KMS-11 (cell line): ENCODE measurements at regions not wholly inside any gene's neighbourhood (a gene's known extent, or its start where the extent isn't known, plus 50 kb on each side); places are given as distances from the start of the nearest gene placed in this dataset.

ENCODE experiments used
- H2AFZ ChIP-seq: fragments of 200-600 bp; sonication (generic); 2 replicates; pipeline ENCODE4 v1.6.1; 2016; ENCODE audit warnings: antibody characterized with exemption, mixed run types, low read depth
- H3K27ac ChIP-seq: fragments of 200-600 bp; sonication (generic); 2 replicates; pipeline ENCODE4 v1.6.1; 2016; ENCODE audit warnings: mild to moderate bottlenecking, mixed run types
- H3K27me3 ChIP-seq: fragments of 200-600 bp; sonication (generic); 2 replicates; pipeline ENCODE4 v1.6.1; 2017; ENCODE audit warnings: mild to moderate bottlenecking, low read depth, mixed run types, moderate library complexity; ENCODE audit not compliant: insufficient read depth
- H3K36me3 ChIP-seq: fragments of 200-600 bp; sonication (generic); 2 replicates; pipeline ENCODE4 v1.6.1; 2017; ENCODE audit warnings: mild to moderate bottlenecking, mixed run types; ENCODE audit not compliant: insufficient read depth
- H3K4me1 ChIP-seq: fragments of 200-600 bp; sonication (generic); 2 replicates; pipeline ENCODE4 v1.6.1; 2016; ENCODE audit warnings: mild to moderate bottlenecking, low read depth, mixed run types; ENCODE audit not compliant: poor library complexity, severe bottlenecking
- H3K4me2 ChIP-seq: fragments of 200-600 bp; sonication (generic); 2 replicates; pipeline ENCODE4 v1.7.0; 2016; ENCODE audit warnings: mild to moderate bottlenecking, mixed run types
- H3K4me3 ChIP-seq: fragments of 200-600 bp; sonication (generic); IDR thresholded peaks from 2 replicates; pipeline ENCODE4 v1.6.1; 2017; ENCODE audit warnings: low read depth, low read length, mixed read lengths; ENCODE audit not compliant: insufficient read depth
- H3K79me2 ChIP-seq: fragments of 200-600 bp; sonication (generic); 2 replicates; pipeline ENCODE4 v1.6.1; 2016; ENCODE audit warnings: low read depth, mixed run types; ENCODE audit not compliant: insufficient read depth
- H3K9ac ChIP-seq: fragments of 200-600 bp; sonication (generic); 2 replicates; pipeline ENCODE4 v1.6.1; 2016; ENCODE audit warnings: mild to moderate bottlenecking, mixed run types
- H4K20me1 ChIP-seq: fragments of 200-600 bp; sonication (generic); 2 replicates; pipeline ENCODE4 v1.6.1; 2016; ENCODE audit warnings: mild to moderate bottlenecking, mixed run types; ENCODE audit not compliant: insufficient read depth
- TF ChIP-seq, protein P1 (sequence below): fragments of 200-600 bp; sonication (generic); conservative IDR thresholded peaks from 2 replicates; pipeline ENCODE4 v1.6.1; 2017; ENCODE audit warnings: low read depth, mild to moderate bottlenecking, antibody characterized with exemption, low read length, moderate library complexity, mixed read lengths

- Histone ChIP-seq H3K4me3 (no peak overlapping the region), H3K27ac (peak overlapping the region; percentile 4; the same call in 1 of the 2 replicates), H3K4me2 (peak overlapping the region; percentile 85), H3K36me3 (no peaks in the 10 kb centered on the region), H4K20me1 (no peaks in the 10 kb centered on the region), H3K9ac (no peak overlapping the region), H3K27me3 (no peaks in the 10 kb centered on the region), H3K79me2 (no peaks in the 10 kb centered on the region), H2AFZ (peak overlapping the region; percentile 12; the same call in 1 of the 2 replicates), H3K4me1 (peaks cover 76% of the 10 kb centered on the region)
- TF ChIP-seq, protein P1, sequence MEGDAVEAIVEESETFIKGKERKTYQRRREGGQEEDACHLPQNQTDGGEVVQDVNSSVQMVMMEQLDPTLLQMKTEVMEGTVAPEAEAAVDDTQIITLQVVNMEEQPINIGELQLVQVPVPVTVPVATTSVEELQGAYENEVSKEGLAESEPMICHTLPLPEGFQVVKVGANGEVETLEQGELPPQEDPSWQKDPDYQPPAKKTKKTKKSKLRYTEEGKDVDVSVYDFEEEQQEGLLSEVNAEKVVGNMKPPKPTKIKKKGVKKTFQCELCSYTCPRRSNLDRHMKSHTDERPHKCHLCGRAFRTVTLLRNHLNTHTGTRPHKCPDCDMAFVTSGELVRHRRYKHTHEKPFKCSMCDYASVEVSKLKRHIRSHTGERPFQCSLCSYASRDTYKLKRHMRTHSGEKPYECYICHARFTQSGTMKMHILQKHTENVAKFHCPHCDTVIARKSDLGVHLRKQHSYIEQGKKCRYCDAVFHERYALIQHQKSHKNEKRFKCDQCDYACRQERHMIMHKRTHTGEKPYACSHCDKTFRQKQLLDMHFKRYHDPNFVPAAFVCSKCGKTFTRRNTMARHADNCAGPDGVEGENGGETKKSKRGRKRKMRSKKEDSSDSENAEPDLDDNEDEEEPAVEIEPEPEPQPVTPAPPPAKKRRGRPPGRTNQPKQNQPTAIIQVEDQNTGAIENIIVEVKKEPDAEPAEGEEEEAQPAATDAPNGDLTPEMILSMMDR, result peak; percentile 75
These were observed 79.4 kb upstream of the ATP11B start for GRCh38 chr3:182713743-182714517.

DNA sequence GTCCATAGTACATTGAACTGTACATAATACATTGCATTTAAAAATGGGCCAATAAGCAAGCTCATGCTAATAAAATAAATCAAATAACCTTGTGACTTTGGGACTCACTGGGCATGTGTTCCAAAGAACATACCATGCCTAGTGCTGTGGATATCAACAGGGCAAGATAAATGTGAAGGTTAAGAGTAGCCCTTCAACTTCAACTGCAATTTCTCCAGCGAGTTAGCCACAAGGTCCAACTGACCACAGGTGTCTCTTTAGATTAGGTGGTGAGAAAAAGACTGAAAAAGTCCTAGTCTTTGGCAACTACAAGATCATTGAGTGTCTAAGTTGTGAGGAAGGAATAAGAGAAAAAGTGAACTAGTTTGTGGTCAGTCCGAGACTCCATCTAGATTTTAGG lies 78.3 kb upstream of the ATP11B start:
- Histone ChIP-seq H3K9ac (no peak overlapping the region), H3K27ac (0 out of 2 replicates have a peak overlapping the region, but pooled peaks have one; percentile 5), H3K4me1 (peaks cover 76% of the 10 kb centered on the region), H3K36me3 (no peaks in the 10 kb centered on the region), H3K4me2 (peak overlapping the region; percentile 85), H3K4me3 (no peak overlapping the region), H3K27me3 (no peaks in the 10 kb centered on the region), H3K79me2 (no peaks in the 10 kb centered on the region), H4K20me1 (no peaks in the 10 kb centered on the region), H2AFZ (no peak overlapping the region; the same call in 1 of the 2 replicates)
- TF ChIP-seq, protein P1, result no peak

- Histone ChIP-seq H3K27ac (peak overlapping the region; percentile 44), H2AFZ (peak overlapping the region; percentile 18), H3K79me2 (no peaks in the 10 kb centered on the region), H3K36me3 (no peaks in the 10 kb centered on the region), H3K27me3 (no peaks in the 10 kb centered on the region), H4K20me1 (no peaks in the 10 kb centered on the region), H3K4me2 (peak overlapping the region; percentile 85), H3K4me3 (peak overlapping the region; percentile 49), H3K4me1 (peaks cover 69% of the 10 kb centered on the region), H3K9ac (no peak overlapping the region)
- TF ChIP-seq, protein P1, result no peak
These were observed 77.1 kb upstream of the ATP11B start for GRCh38 chr3:182716114-182716688.

DNA sequence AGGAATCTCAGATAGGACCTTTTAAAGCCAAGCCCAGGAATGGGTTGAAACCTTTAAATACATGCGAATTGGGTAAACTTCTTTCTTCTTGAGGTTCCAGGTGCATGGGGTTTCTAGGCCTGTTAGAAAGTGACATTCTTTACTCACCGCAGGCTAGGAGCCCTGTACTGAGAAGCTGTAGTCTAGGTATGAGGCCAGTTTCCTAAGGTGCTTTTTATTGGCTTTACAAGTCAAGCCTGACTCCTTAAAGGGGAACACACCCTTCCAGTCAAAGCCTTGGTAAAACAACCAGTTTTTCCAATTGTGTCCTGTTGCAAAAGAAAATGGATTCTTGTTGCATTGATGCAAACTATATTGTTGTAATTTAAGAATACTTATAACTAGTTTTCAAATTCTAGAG lies 76.1 kb upstream of the ATP11B start:
- no peaks in the 10 kb centered on the region for H3K36me3 ChIP-seq
- TF ChIP-seq, protein P1, result no peak
- H3K4me3 ChIP-seq, result no peak overlapping the region
- H3K79me2 ChIP-seq, result no peaks in the 10 kb centered on the region
- no peak overlapping the region for H3K9ac ChIP-seq
- H2AFZ ChIP-seq, result peak overlapping the region; percentile 5; the same call in 1 of the 2 replicates
- H3K4me2 ChIP-seq, result peak overlapping the region; percentile 85
- H4K20me1 ChIP-seq, result no peaks in the 10 kb centered on the region
- H3K4me1 ChIP-seq, result peaks cover 64% of the 10 kb centered on the region
- H3K27ac ChIP-seq, result peak overlapping the region; percentile 44; the same call in 1 of the 2 replicates
- H3K27me3 ChIP-seq, result no peaks in the 10 kb centered on the region
